OCI-LY3 (cell line): ENCODE measurements at regions not wholly inside any gene's neighbourhood (a gene's known extent, or its start where the extent isn't known, plus 50 kb on each side); places are given as distances from the start of the nearest gene placed in this dataset.

Experiments
- H2AFZ ChIP-seq: fragments of 200-600, 300-600 bp; shearing (Covaris generic); 2 replicates; pipeline ENCODE4 v1.6.0; 2014; ENCODE audit warnings: antibody characterized with exemption, low read depth, low read length
- H3K27ac ChIP-seq: fragments of 200-600, 300-600 bp; sonication (generic); 2 replicates; pipeline ENCODE4 v1.5.1; 2014; ENCODE audit warnings: mild to moderate bottlenecking, low read length, moderate library complexity, mixed read lengths
- H3K27me3 ChIP-seq: fragments of 200-600, 300-600 bp; sonication (generic); 2 replicates; pipeline ENCODE4 v1.6.1; 2014; ENCODE audit warnings: low read depth, low read length, mixed read lengths
- H3K36me3 ChIP-seq: fragments of 200-600, 300-600 bp; sonication (generic); replicated peaks from 2 replicates; pipeline ENCODE3; 2014; ENCODE audit warnings: low read depth, low read length, mixed read lengths
- H3K4me1 ChIP-seq: fragments of 300-600, 200-600 bp; sonication (generic); 2 replicates; pipeline ENCODE4 v1.6.1; 2014; ENCODE audit warnings: low read length, mixed read lengths
- H3K4me2 ChIP-seq: fragments of 200-600, 300-600 bp; sonication (generic); 2 replicates; pipeline ENCODE4 v1.6.1; 2014; ENCODE audit warnings: low read length, mixed read lengths
- H3K4me3 ChIP-seq: fragments of 300-600, 200-600 bp; sonication (generic); 2 replicates; pipeline ENCODE4 v1.5.1; 2014; ENCODE audit warnings: antibody characterized with exemption, mild to moderate bottlenecking, low read length, moderate library complexity
- H3K79me2 ChIP-seq: fragments of 300-600, 200-600 bp; shearing (Covaris generic); 2 replicates; pipeline ENCODE4 v1.6.1; 2014; ENCODE audit warnings: mild to moderate bottlenecking, low read length, mixed read lengths
- H3K9ac ChIP-seq: fragments of 300-600, 200-600 bp; shearing (Covaris generic); 2 replicates; pipeline ENCODE4 v1.6.0; 2014; ENCODE audit warnings: mild to moderate bottlenecking, low read length, moderate library complexity
- H3K9me3 ChIP-seq: fragments of 200-600, 300-600 bp; shearing (Covaris generic); 2 replicates; pipeline ENCODE4 v1.6.1; 2014; ENCODE audit warnings: low read length, mixed read lengths; ENCODE audit not compliant: insufficient read depth
- H4K20me1 ChIP-seq: fragments of 200-600, 300-600 bp; sonication (generic); 2 replicates; pipeline ENCODE4 v1.6.1; 2016; ENCODE audit warnings: low read length, mixed read lengths; ENCODE audit not compliant: insufficient read depth
- CTCF ChIP-seq: fragments of 200-600, 300-600 bp; sonication (generic); IDR thresholded peaks from 2 replicates; pipeline ENCODE4 v1.5.1; 2014; ENCODE audit warnings: antibody characterized with exemption, low read length, low read depth
- EZH2phosphoT487 ChIP-seq: fragments of 200-600 bp; shearing (Covaris generic); IDR thresholded peaks from 2 replicates; pipeline ENCODE4 v1.6.1; 2018; ENCODE audit warnings: antibody characterized with exemption, mixed run types, low read depth

- Histone ChIP-seq H3K27ac (no peak overlapping the region), H3K27me3 (0 out of 2 replicates have a peak, but pooled peaks cover 13% of the 10 kb centered on the region), H3K36me3 (no peaks in the 10 kb centered on the region), H3K4me1 (no peaks in the 10 kb centered on the region), H3K9ac (no peak overlapping the region), H3K4me3 (no peak overlapping the region), H3K4me2 (no peak overlapping the region), H4K20me1 (no peaks in the 10 kb centered on the region), H3K79me2 (no peaks in the 10 kb centered on the region), H3K9me3 (no peaks in the 10 kb centered on the region), H2AFZ (no peak overlapping the region)
- no peak for TF ChIP-seq CTCF
- no peak for TF ChIP-seq EZH2phosphoT487
Measured at GRCh38 chr17:79544142-79544914, 66.5 kb downstream of the RBFOX3 start.

GRCh38 chr17:79543531-79543930 is 67.3 kb downstream of the RBFOX3 start:
- no peak overlapping the region for H2AFZ ChIP-seq
- H3K9me3 ChIP-seq, result no peaks in the 10 kb centered on the region
- no peak overlapping the region for H3K4me3 ChIP-seq
- no peaks in the 10 kb centered on the region for H4K20me1 ChIP-seq
- peaks cover 13% of the 10 kb centered on the region; the same call in 1 of the 2 replicates for H3K27me3 ChIP-seq
- no peaks in the 10 kb centered on the region for H3K36me3 ChIP-seq
- H3K4me1 ChIP-seq, result no peaks in the 10 kb centered on the region
- H3K4me2 ChIP-seq, result no peak overlapping the region
- no peak overlapping the region for H3K27ac ChIP-seq
- no peaks in the 10 kb centered on the region for H3K79me2 ChIP-seq
- TF ChIP-seq CTCF (no peak), EZH2phosphoT487 (no peak)
- H3K9ac ChIP-seq, result no peak overlapping the region

GRCh38 chr17:79542718-79543117 is 68.1 kb downstream of the RBFOX3 start:
- Histone ChIP-seq H3K27ac (no peak overlapping the region), H2AFZ (no peak overlapping the region), H4K20me1 (no peaks in the 10 kb centered on the region), H3K9ac (no peak overlapping the region), H3K79me2 (no peaks in the 10 kb centered on the region), H3K27me3 (peaks cover 13% of the 10 kb centered on the region; the same call in 1 of the 2 replicates), H3K4me1 (no peaks in the 10 kb centered on the region), H3K9me3 (no peaks in the 10 kb centered on the region), H3K36me3 (no peaks in the 10 kb centered on the region), H3K4me3 (no peak overlapping the region), H3K4me2 (no peak overlapping the region)
- TF ChIP-seq EZH2phosphoT487, result no peak
- TF ChIP-seq CTCF, result no peak

GRCh38 chr17:79541056-79541850 is 69.6 kb downstream of the RBFOX3 start:
- Histone ChIP-seq H3K27me3 (peaks cover 13% of the 10 kb centered on the region; the same call in 1 of the 2 replicates), H3K36me3 (no peaks in the 10 kb centered on the region), H3K9ac (no peak overlapping the region), H3K9me3 (no peaks in the 10 kb centered on the region), H4K20me1 (no peaks in the 10 kb centered on the region), H3K4me3 (no peak overlapping the region), H3K79me2 (no peaks in the 10 kb centered on the region), H3K4me1 (no peaks in the 10 kb centered on the region), H3K4me2 (no peak overlapping the region), H2AFZ (no peak overlapping the region), H3K27ac (no peak overlapping the region)
- TF ChIP-seq CTCF (no peak), EZH2phosphoT487 (no peak)
